ES-I3 (cell line): ENCODE measurements at regions not wholly inside any gene's neighbourhood (a gene's known extent, or its start where the extent isn't known, plus 50 kb on each side); places are given as distances from the start of the nearest gene placed in this dataset.
"Not testable (repeated sequence)": the region's sequence is repeated elsewhere in the genome, so short reads cannot be mapped to it uniquely, and the experiment has no call there.

Experiments
- H3K36me3 ChIP-seq: 2 replicates; pipeline ENCODE4 v1.6.1; 2013; ENCODE audit warnings: mild to moderate bottlenecking, low read length, control low read depth, moderate library complexity; ENCODE audit not compliant: insufficient read depth
- H3K4me1 ChIP-seq: 2 replicates; pipeline ENCODE4 v1.6.1; 2013; ENCODE audit warnings: mild to moderate bottlenecking, control low read depth, low read length; ENCODE audit not compliant: insufficient read depth
- H3K9ac ChIP-seq: 2 replicates; pipeline ENCODE4 v1.6.1; 2013; ENCODE audit warnings: low read depth, mild to moderate bottlenecking, low read length, moderate library complexity
- H3K9me3 ChIP-seq: 2 replicates; pipeline ENCODE4 v1.6.1; 2013; ENCODE audit warnings: mild to moderate bottlenecking, low read length, moderate library complexity; ENCODE audit not compliant: control insufficient read depth, insufficient read depth

GRCh38 chr6:55033016-55033546 lies 141.2 kb upstream of the HCRTR2 start:
- Histone ChIP-seq H3K9ac (no peak overlapping the region), H3K9me3 (peaks cover 3% of the 10 kb centered on the region; the same call in 1 of the 2 replicates), H3K36me3 (no peaks in the 10 kb centered on the region), H3K4me1 (no peaks in the 10 kb centered on the region)

DNA sequence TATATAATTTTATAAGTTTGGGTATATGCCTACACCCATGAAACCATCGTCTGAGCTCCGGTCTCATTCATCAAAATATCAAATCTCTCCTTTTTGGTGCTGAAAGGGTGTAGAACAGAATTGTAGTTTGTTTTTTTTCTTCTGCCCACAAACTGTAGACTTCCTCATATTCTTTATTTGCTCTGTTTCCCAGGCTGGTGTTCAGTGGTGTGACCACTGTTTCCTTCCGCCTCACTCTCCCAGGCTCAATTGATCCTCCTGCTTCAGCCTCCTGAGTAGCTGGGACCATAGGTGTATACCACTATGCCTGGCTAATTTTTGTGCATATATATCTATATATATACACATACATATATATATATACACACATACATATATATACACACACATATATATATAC lies 139.6 kb upstream of the HCRTR2 start:
- H3K9me3 ChIP-seq, result peaks cover 3% of the 10 kb centered on the region; the same call in 1 of the 2 replicates
- H3K36me3 ChIP-seq, result no peaks in the 10 kb centered on the region
- no peaks in the 10 kb centered on the region for H3K4me1 ChIP-seq

GRCh38 chr6:55040102-55040848 lies 134.0 kb upstream of the HCRTR2 start:
- no peaks in the 10 kb centered on the region for H3K4me1 ChIP-seq
- no peaks in the 10 kb centered on the region for H3K9me3 ChIP-seq
- H3K36me3 ChIP-seq, result no peaks in the 10 kb centered on the region
- no peak overlapping the region for H3K9ac ChIP-seq

More for the DNA sequence above, 139.6 kb upstream of the HCRTR2 start:
- H3K9ac ChIP-seq, result no peak overlapping the region

- H3K9me3 ChIP-seq, result no peaks in the 10 kb centered on the region
- H3K36me3 ChIP-seq, result no peaks in the 10 kb centered on the region
- peaks cover 4% of the 10 kb centered on the region; the same call in 1 of the 2 replicates for H3K4me1 ChIP-seq
- H3K9ac ChIP-seq, result no peak overlapping the region
Measured at GRCh38 chr6:55046869-55047422, 127.4 kb upstream of the HCRTR2 start.

GRCh38 chr6:55047451-55048044 lies 126.8 kb upstream of the HCRTR2 start:
- Histone ChIP-seq H3K9ac (no peak overlapping the region), H3K4me1 (peaks cover 4% of the 10 kb centered on the region; the same call in 1 of the 2 replicates)

DNA sequence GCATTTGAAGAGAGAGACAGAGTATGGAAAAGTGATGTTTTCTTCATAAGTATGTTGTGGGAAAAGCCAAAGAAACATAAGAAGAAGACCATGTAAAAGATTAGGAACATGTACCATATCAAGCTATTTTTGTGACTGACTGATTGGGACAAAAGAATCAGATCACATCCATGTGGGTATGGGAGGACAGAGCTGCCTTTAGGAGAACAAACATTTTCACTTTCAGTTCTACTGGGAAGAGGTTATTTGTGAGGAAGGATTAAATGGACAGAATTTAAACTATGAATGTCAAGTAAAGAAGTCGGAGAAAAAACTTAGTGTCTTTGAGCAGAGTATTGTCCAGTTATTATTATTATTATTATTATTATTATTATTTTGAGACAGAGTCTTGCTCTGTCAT lies 124.4 kb upstream of the HCRTR2 start:
- no peaks in the 10 kb centered on the region for H3K36me3 ChIP-seq
- H3K4me1 ChIP-seq, result peaks cover 4% of the 10 kb centered on the region; the same call in 1 of the 2 replicates
- no peaks in the 10 kb centered on the region for H3K9me3 ChIP-seq
- H3K9ac ChIP-seq, result no peak overlapping the region

More at GRCh38 chr6:55047451-55048044, 126.8 kb upstream of the HCRTR2 start:
- Histone ChIP-seq H3K36me3 (no peaks in the 10 kb centered on the region), H3K9me3 (no peaks in the 10 kb centered on the region)

DNA sequence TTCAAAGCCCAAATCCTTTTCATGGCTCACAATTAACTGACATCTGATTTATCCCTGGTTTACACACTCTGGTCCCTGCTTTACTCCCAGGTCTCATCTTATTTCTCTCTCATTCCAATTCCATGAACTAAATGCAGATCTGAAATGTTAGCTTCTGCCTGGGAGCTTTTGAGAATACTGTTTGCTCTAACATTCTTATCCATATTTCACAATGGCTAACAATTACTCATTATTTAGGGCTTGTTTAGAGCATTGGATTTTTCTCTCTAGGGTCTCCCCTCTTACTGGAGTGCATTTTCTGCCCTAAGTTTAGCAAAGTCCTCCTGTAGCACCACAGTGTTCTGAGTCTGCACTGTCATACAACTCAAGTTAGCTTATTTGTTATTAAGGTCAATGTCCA lies 121.5 kb upstream of the HCRTR2 start:
- Histone ChIP-seq H3K4me1 (no peaks in the 10 kb centered on the region), H3K36me3 (no peaks in the 10 kb centered on the region), H3K9ac (no peak overlapping the region), H3K9me3 (no peaks in the 10 kb centered on the region)

DNA sequence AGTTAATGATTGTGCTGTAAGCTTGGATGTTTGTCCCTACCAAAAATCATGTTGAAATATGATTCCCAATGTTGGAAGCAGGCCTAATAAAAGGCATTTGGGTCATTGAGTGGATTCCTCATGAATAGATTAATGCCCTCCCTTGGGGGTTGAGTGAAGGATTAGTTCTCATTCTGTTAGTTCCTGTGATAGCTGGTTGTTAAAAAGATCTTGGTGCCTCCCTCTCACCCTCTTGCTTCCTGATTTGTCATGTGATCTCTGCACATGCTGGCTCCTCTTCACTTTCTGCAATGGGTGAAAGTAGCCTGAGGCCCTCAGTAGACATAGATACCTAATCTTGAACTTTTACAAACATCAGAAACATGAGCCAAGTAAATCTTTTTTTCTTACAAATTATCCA lies 115.6 kb upstream of the HCRTR2 start:
- no peak overlapping the region for H3K9ac ChIP-seq
- no peaks in the 10 kb centered on the region; the same call in 1 of the 2 replicates for H3K9me3 ChIP-seq
- H3K36me3 ChIP-seq, result no peaks in the 10 kb centered on the region
- no peaks in the 10 kb centered on the region for H3K4me1 ChIP-seq

DNA sequence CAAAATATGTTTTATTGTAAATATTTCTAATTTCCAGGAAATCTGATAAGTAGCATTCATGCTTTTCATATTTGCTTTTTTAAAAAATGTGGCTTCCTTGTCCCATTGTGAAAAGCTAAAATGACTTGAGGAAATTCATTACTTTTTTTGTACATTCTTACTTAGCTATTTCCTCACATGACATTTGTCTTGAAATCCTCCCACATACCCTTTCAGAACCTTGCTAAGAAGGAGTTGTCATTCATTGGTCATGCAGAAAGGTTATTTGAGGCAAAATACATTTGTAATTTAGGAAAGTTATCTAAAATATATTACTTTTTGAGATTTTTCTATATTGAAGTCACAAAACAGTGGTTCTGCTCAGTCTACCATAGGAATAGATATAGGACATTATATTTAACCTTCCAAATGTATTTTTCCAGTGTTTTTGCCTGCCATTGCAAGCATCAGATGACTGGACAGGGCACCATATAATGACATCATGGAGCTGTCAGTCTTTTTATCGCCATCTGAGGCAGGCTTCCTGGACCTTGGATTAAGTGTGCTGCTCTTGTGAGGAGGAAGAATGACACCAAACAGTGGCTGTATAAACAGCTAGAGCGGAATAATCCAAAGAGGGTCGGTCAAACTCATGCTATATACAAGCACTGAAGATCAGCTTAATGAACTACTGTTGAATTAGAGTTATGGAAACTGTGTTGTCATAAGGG lies 109.4 kb upstream of the HCRTR2 start:
- no peaks in the 10 kb centered on the region for H3K36me3 ChIP-seq
- no peak overlapping the region for H3K9ac ChIP-seq
- no peaks in the 10 kb centered on the region for H3K4me1 ChIP-seq
- H3K9me3 ChIP-seq, result no peaks in the 10 kb centered on the region; the same call in 1 of the 2 replicates

DNA sequence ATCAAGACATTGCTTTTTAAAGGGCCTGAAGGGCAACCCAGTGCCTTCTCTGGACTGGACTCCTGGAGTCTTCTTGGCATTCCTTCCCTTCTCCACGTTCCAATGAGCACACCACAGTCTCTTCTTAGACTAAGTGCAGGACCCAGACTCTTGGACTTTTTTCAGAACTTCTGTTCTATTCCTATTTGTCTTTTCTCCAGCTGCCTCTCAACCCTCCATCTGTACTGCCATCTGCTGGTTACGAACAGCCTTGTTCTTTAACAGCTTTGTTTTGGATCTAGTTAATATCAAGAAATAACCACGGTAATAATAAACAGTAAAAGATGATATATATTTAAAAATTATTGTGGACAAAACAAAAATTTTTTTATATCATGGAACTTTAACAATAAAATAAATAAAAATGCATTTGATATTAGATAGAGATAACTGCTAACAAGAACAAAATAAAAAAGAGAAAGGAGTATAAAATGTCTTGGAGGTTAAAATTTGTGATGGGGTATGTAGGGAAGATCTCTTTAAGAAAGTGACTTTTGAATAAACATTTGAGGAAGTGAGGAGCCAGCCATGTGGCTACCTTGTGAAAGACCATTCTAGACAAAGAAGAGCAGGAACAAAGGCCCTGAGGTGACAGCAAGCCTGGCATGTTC lies 105.1 kb upstream of the HCRTR2 start:
- no peak overlapping the region for H3K9ac ChIP-seq
- no peaks in the 10 kb centered on the region for H3K9me3 ChIP-seq
- no peaks in the 10 kb centered on the region for H3K36me3 ChIP-seq
- no peaks in the 10 kb centered on the region for H3K4me1 ChIP-seq

DNA sequence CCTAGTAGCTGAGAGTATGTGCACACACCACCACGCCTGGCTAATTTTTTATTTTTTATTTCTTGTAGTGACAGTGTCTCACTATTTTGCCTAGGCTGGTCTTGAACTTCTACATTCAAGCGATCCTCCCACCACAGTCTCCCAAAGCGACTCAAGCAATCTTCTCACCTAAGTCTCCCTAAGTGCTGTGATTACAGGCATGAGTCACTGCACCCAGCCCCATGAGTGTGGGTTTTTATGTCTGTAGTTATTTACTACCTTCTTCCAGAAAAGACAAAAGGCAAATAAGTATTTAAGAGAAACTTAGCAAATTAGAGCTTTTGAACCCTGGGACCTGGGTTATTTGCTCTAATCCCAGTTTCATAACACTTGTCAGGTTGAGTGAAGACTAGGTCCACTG lies 92.3 kb upstream of the HCRTR2 start:
- H3K9me3 ChIP-seq, result no peaks in the 10 kb centered on the region; the same call in 1 of the 2 replicates
- no peaks in the 10 kb centered on the region for H3K36me3 ChIP-seq
- no peak overlapping the region for H3K9ac ChIP-seq
- H3K4me1 ChIP-seq, result no peaks in the 10 kb centered on the region

- H3K9me3 ChIP-seq, H3K4me1 ChIP-seq, H3K9ac ChIP-seq: not testable (repeated sequence)
Measured at GRCh38 chr6:55088011-55088410, 86.3 kb upstream of the HCRTR2 start.

GRCh38 chr6:55088902-55089301 lies 85.4 kb upstream of the HCRTR2 start:
- no peaks in the 10 kb centered on the region; the same call in 1 of the 2 replicates for H3K9me3 ChIP-seq

More at GRCh38 chr6:55088011-55088410, 86.3 kb upstream of the HCRTR2 start:
- not testable (repeated sequence) for H3K36me3 ChIP-seq

GRCh38 chr6:55089325-55089724 lies 85.0 kb upstream of the HCRTR2 start:
- H3K4me1 ChIP-seq, result no peaks in the 10 kb centered on the region
- no peaks in the 10 kb centered on the region for H3K36me3 ChIP-seq
- H3K9ac ChIP-seq, result no peak overlapping the region
- H3K9me3 ChIP-seq, result no peaks in the 10 kb centered on the region; the same call in 1 of the 2 replicates

More at GRCh38 chr6:55088902-55089301, 85.4 kb upstream of the HCRTR2 start:
- H3K4me1 ChIP-seq, result no peaks in the 10 kb centered on the region
- no peaks in the 10 kb centered on the region for H3K36me3 ChIP-seq
- H3K9ac ChIP-seq, result no peak overlapping the region
